Renal cortical epithelial cell (primary cell): ENCODE measurements at regions not wholly inside any gene's neighbourhood (a gene's known extent, or its start where the extent isn't known, plus 50 kb on each side); places are given as distances from the start of the nearest gene placed in this dataset.
"Not testable (repeated sequence)": the region's sequence is repeated elsewhere in the genome, so short reads cannot be mapped to it uniquely, and the experiment has no call there.

Experiments
- DNase-seq: peaks from one replicate; pipeline ENCODE4 v3.0.0-alpha.2; 2011; ENCODE audit warnings: low read depth

GRCh38 chr19:33866696-33867095 lies 70.0 kb downstream of the KCTD15 start:
- DNase-seq = no peak

GRCh38 chr19:33868076-33868735 lies 71.5 kb downstream of the KCTD15 start:
- DNase-seq = no peak

GRCh38 chr19:33868788-33869412 lies 72.2 kb downstream of the KCTD15 start:
- DNase-seq = peak; percentile 28

GRCh38 chr19:33870298-33870932 lies 73.7 kb downstream of the KCTD15 start:
- DNase-seq = not testable (repeated sequence)

GRCh38 chr19:33871605-33872004 lies 74.9 kb downstream of the KCTD15 start:
- no peak for DNase-seq

- DNase-seq = no peak
These were observed 76.0 kb downstream of the KCTD15 start for GRCh38 chr19:33872445-33873320.

- no peak for DNase-seq
These were observed 78.4 kb downstream of the KCTD15 start for GRCh38 chr19:33875071-33875470.

- DNase-seq = no peak
These were observed 79.5 kb downstream of the KCTD15 start for GRCh38 chr19:33876192-33876591.

GRCh38 chr19:33878030-33878544 lies 81.4 kb downstream of the KCTD15 start:
- DNase-seq = no peak

- DNase-seq = no peak
These were observed 82.5 kb downstream of the KCTD15 start for GRCh38 chr19:33878910-33879810.

GRCh38 chr19:33879818-33880575 lies 83.3 kb downstream of the KCTD15 start:
- no peak for DNase-seq

GRCh38 chr19:33883859-33884519 lies 87.3 kb downstream of the KCTD15 start:
- DNase-seq = peak; percentile 40

- DNase-seq = no peak
These were observed 88.6 kb downstream of the KCTD15 start for GRCh38 chr19:33885236-33885635.

GRCh38 chr19:33887891-33888290 lies 91.2 kb downstream of the KCTD15 start:
- no peak for DNase-seq

GRCh38 chr19:33888665-33889064 lies 92.0 kb downstream of the KCTD15 start:
- DNase-seq = no peak

- no peak for DNase-seq
These were observed 93.9 kb downstream of the KCTD15 start for GRCh38 chr19:33890569-33890968.

- DNase-seq = no peak
These were observed 95.1 kb downstream of the KCTD15 start for GRCh38 chr19:33891773-33892172.

GRCh38 chr19:33894787-33895186 lies 98.1 kb downstream of the KCTD15 start:
- DNase-seq = no peak

- DNase-seq = no peak
These were observed 98.7 kb downstream of the KCTD15 start for GRCh38 chr19:33895366-33895765.
